ENCODE measurements at regions not wholly inside any gene's neighbourhood (a gene's known extent, or its start where the extent isn't known, plus 50 kb on each side); places are given as distances from the start of the nearest gene placed in this dataset.

- TF ChIP-seq, protein P1, sequence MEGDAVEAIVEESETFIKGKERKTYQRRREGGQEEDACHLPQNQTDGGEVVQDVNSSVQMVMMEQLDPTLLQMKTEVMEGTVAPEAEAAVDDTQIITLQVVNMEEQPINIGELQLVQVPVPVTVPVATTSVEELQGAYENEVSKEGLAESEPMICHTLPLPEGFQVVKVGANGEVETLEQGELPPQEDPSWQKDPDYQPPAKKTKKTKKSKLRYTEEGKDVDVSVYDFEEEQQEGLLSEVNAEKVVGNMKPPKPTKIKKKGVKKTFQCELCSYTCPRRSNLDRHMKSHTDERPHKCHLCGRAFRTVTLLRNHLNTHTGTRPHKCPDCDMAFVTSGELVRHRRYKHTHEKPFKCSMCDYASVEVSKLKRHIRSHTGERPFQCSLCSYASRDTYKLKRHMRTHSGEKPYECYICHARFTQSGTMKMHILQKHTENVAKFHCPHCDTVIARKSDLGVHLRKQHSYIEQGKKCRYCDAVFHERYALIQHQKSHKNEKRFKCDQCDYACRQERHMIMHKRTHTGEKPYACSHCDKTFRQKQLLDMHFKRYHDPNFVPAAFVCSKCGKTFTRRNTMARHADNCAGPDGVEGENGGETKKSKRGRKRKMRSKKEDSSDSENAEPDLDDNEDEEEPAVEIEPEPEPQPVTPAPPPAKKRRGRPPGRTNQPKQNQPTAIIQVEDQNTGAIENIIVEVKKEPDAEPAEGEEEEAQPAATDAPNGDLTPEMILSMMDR (conservative IDR thresholded peaks at IDR 0.05 in 1 of 2, IDR thresholded peaks at IDR 0.05 in 1 of 2; ENCODE audit: low read depth in 1 of 2, low read length in 2 of 2): no peak
- no peak for TF ChIP-seq EZH2 (IDR thresholded peaks at IDR 0.05; ENCODE audit: low read length, missing control alignments)
These were observed 368.4 kb downstream of the TXNL1 start for GRCh38 chr18:56269958-56270357.

Data from fibroblast of lung (primary cell).